Esophagus squamous epithelium (tissue), 4 donors: ENCODE measurements at regions not wholly inside any gene's neighbourhood (a gene's known extent, or its start where the extent isn't known, plus 50 kb on each side); places are given as distances from the start of the nearest gene placed in this dataset.

ENCODE experiments used
- CTCF ChIP-seq, 6 experiments: fragments of 450-650 bp in 4 of 6; fragments of 200-600 bp in 2 of 6; sonication (generic) in 2 of 6; IDR thresholded peaks; one replicate each; pipeline ENCODE4 v1.5.1; 2016 to 2019; ENCODE audit warnings: antibody characterized with exemption in 6 of 6, mild to moderate bottlenecking in 4 of 6, moderate library complexity in 4 of 6
- POLR2A ChIP-seq, 4 donors: fragments of 450-650 bp; IDR thresholded peaks; one replicate each; pipeline ENCODE4 v1.6.1; 2017; ENCODE audit warnings: antibody characterized with exemption in 4 of 4, mild to moderate bottlenecking in 4 of 4, moderate library complexity in 3 of 4

GRCh38 chr7:119783799-119784198, 489.2 kb upstream of the KCND2 start:
- TF ChIP-seq CTCF (IDR thresholded peaks at IDR 0.05) (no peak), POLR2A (IDR thresholded peaks at IDR 0.05) (no peak)
